ENCODE measurements at regions not wholly inside any gene's neighbourhood (a gene's known extent, or its start where the extent isn't known, plus 50 kb on each side); places are given as distances from the start of the nearest gene placed in this dataset.

DNA sequence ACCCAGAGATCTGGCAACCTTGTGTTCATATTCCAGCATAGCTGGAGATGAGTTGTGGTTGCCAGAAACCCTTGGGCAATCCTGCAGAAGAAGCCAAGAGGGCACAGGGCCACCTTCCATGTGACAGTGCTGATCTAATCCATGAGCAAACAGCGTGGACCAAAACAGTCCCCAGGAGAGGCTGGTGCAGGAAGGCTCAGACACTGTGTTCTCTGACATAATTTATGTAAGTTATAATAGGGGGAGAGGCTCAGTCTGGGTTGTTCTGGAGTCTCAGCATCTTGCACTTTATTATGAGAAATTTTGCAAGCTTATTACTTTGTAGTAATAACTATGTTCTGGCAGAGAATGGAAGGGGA lies 273.9 kb downstream of the HAPSTR1 start:
- TF ChIP-seq CTCF (conservative IDR thresholded peaks at IDR 0.05) (no peak), ZFX (IDR thresholded peaks at IDR 0.05) (no peak)

All from C4-2B (cell line).